ENCODE measurements at regions not wholly inside any gene's neighbourhood (a gene's known extent, or its start where the extent isn't known, plus 50 kb on each side); places are given as distances from the start of the nearest gene placed in this dataset.

GRCh38 chr2:52745144-52745543, 1022.5 kb upstream of the CHAC2 start:
- DNase-seq (ENCODE audit: low spot score) (no peak), FAIRE-seq (no peak)

DNA sequence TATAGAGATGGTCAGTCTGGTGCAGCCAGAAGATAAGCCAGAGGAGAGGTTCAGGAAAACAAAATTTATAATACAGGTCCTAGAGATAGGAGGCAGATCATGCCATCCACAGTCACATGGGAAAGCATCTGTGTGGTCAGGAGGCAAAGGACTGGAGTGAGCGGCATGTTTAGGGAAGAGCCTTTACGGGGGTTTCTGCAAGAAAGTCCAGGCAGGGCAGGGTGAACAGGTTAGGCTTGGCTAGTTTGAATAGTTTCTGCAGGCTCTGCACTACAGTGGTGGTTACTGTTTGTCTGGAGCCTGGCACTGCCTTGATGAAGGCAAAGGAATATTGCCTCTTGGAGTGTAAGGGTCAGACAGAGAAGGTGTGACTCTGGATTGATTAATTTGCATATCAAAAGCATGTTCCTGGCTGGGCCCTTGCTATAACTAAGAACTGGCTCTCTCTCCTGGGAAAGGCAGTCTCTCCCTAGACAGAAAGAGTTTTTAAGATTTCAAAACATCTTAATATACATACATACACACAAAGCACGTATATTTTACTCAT, 1034.7 kb upstream of the CHAC2 start:
- no peak for FAIRE-seq
- no peak for DNase-seq (ENCODE audit: low spot score)

- FAIRE-seq (no peak), DNase-seq (ENCODE audit: low spot score) (no peak)
These were observed 1043.0 kb upstream of the CHAC2 start for GRCh38 chr2:52724585-52724984.

GRCh38 chr2:52717836-52718235, 1049.8 kb upstream of the CHAC2 start:
- DNase-seq (ENCODE audit: low spot score) (no peak), FAIRE-seq (no peak)

GRCh38 chr2:52710810-52711618, 1056.6 kb upstream of the CHAC2 start:
- FAIRE-seq, result no peak
- no peak for DNase-seq (ENCODE audit: low spot score)

- FAIRE-seq (no peak), DNase-seq (ENCODE audit: low spot score) (no peak)
These were observed 1063.4 kb upstream of the CHAC2 start for GRCh38 chr2:52704251-52704650.

- DNase-seq (ENCODE audit: low spot score) (no peak), FAIRE-seq (no peak)
These were observed 1064.6 kb upstream of the CHAC2 start for GRCh38 chr2:52703004-52703403.

DNA sequence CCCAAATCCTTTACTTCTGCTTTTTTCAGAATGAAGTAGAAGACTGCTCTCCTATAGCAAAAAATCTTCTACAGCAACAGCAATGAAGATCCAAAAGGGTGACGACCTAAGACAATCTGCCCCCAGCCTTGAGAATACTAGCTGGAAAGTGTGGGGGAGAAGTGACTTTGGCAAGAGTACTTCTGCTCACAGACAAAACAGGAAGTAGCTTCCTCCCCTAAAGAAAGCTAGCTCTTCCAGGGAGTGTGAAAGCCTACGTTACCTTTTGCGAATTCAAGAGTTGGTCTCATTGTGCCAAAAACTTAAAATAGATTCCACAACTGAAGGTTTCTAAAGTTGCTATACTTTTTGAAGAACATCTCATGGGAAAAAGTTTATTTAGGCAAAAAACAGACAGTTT, 1069.2 kb upstream of the CHAC2 start:
- FAIRE-seq (no peak), DNase-seq (ENCODE audit: low spot score) (no peak)

DNA sequence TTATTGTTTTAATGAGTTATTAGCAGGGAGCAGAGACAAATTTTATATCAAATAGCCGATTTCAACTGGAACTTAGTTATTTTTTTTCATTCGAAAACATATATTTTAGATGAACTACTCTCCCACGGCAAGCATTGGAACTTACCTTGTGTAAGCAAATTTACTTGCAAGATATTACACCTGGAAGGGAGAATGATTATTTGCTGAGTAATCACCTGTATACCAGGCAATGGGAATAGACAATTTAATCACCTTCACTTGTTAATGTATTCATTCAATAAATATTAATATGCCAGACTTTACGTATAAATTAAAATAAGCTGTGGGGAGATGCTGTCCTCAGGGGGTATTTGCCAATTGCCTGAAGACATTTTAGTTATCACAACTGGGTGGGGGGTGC, 1069.9 kb upstream of the CHAC2 start:
- DNase-seq (ENCODE audit: low spot score) (no peak), FAIRE-seq (no peak)

DNA sequence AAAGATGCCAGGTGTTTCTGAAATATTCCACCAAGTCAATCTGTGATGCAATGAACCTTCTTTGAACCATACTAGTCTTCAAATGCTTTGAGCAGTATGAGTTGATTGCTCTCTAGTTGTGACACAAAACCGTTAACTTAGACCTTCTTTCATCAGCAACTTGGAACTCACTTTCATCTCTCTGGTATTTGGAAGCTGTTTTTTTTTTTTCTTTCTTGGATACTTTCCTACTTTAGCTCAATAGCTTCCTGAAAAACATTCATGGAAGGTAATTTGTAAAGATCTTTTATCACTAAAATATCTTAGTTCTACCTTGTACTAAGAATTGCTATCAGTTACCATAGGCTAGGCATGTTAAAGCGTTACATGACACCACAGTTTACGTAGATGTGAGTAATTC, 1071.9 kb upstream of the CHAC2 start:
- FAIRE-seq, result no peak

DNA sequence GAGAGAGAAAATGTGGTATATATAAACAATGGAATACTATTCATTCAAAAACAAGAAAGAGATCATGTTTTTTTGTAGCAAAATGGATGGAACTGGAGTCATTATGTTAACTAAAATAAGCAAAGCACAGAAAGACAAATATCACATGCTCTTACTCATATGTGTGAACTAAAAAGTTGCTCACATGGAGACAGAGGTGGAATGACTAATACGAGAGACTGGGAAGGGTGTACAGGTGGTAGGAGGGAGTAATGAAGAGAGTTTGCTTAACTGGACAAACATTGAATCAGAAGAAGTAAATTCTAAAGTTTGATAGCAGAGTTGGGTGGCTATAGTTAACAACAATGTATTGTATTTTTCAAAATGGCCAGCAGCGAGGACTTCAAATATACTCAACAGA, 1080.7 kb upstream of the CHAC2 start:
- DNase-seq (ENCODE audit: low spot score) (no peak), FAIRE-seq (no peak)

More for the DNA sequence above, 1071.9 kb upstream of the CHAC2 start:
- DNase-seq (ENCODE audit: low spot score), result no peak

GRCh38 chr2:52676056-52676455, 1091.5 kb upstream of the CHAC2 start:
- no peak for FAIRE-seq
- no peak for DNase-seq (ENCODE audit: low spot score)

GRCh38 chr2:52668724-52669123, 1098.9 kb upstream of the CHAC2 start:
- DNase-seq (ENCODE audit: low spot score), result no peak
- FAIRE-seq, result no peak

- DNase-seq (ENCODE audit: low spot score) (no peak), FAIRE-seq (no peak)
These were observed 1108.1 kb upstream of the CHAC2 start for GRCh38 chr2:52659546-52659945.

- FAIRE-seq, result peak; percentile 63
- DNase-seq (ENCODE audit: low spot score), result peak; percentile 64
These were observed 1109.0 kb upstream of the CHAC2 start for GRCh38 chr2:52658598-52658997.

- DNase-seq (ENCODE audit: low spot score), result no peak
- no peak for FAIRE-seq
These were observed 1127.9 kb upstream of the CHAC2 start for GRCh38 chr2:52639692-52640091.

- no peak for FAIRE-seq
- DNase-seq (ENCODE audit: low spot score), result no peak
These were observed 1135.1 kb upstream of the CHAC2 start for GRCh38 chr2:52632543-52632942.

DNA sequence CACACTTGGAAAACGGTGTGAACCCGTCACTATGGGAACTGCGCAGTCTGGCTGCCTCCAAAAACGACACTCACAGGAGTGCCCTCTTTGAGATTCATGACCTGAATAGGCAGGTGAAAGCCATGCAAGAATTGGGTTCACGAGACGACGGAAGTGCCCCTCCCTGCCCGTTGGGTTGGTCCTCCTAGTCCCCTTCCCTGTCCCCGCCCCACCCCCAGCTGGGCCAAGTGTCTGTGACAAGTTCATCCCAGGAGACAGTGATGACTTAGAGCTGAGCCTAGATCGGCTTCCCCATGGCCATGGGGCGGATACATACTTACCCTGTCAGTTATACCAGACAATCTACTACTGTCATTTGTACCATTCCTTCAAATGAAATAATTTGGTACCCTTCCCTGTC, 1137.7 kb upstream of the CHAC2 start:
- FAIRE-seq (no peak), DNase-seq (ENCODE audit: low spot score) (no peak)

DNA sequence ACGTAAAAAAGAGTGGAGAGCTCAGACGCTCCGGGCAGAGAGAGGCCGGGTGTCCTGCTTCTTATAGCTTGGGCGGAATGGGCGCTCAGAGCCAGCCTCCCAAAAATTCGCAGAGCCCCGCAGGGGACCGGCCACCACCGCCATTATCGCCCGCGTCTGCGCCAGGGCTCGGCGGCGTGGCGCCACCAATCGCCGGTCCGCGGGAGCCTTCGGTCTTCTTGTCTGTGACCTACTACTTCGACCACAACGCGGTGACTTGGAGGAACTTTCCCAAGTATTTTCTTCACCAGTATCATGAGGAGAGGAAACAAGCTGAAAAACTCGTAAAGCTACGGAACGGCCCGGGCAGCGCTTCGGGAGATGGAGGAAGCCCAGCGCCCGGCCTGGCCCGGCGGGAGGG, 1138.1 kb upstream of the CHAC2 start:
- no peak for DNase-seq (ENCODE audit: low spot score)
- no peak for FAIRE-seq

DNA sequence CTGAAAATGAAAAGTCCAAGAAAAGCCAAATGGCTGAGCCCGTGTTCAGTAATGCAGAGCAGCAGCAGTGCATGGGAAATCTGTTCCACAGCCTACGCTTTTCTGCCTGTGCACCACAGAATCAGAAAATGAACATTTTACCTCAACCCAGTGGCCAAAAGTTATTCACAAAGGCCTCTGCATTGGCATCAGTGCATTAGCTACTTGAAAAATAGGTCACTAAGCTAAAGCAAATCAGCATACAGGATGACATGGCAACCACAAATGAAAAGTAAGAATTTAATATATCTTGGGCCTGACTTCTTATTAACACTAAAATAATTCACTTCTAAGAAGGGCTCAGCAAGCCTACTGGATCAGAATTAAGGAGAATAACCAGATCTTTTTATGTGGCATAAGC, 1145.3 kb upstream of the CHAC2 start:
- DNase-seq (ENCODE audit: low spot score), result no peak
- FAIRE-seq, result no peak

GRCh38 chr2:52613064-52613463, 1154.5 kb upstream of the CHAC2 start:
- FAIRE-seq (no peak), DNase-seq (ENCODE audit: low spot score) (no peak)

- no peak for DNase-seq (ENCODE audit: low spot score)
- FAIRE-seq, result no peak
These were observed 1155.8 kb upstream of the CHAC2 start for GRCh38 chr2:52611759-52612158.

DNA sequence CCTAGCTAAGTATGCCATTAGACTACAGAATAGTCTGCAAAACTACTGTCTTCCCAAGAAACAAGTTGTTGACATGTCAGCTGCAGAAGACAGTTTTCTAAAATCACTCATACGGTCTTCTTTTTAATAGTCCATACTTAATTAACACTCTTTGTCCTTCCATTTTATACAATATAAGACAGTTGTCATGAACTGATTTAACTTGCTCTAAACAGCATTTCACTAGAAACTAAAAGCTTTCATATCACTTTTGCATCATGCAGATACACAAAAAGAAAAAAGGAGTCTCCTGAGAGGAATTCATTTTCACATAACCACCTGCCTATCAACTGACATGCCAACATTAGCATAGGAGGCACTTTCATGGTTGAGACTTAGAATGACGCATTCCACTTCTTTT, 1159.6 kb upstream of the CHAC2 start:
- no peak for DNase-seq (ENCODE audit: low spot score)
- FAIRE-seq, result no peak
